Activated CD8-positive, alpha-beta memory T cell treated with anti-CD3 and anti-CD28 coated beads for 24 hours (primary cell): ENCODE measurements at regions not wholly inside any gene's neighbourhood (a gene's known extent, or its start where the extent isn't known, plus 50 kb on each side); places are given as distances from the start of the nearest gene placed in this dataset.

Source experiments
- DNase-seq: peaks from one replicate; pipeline ENCODE4 v3.0.0-alpha.2; 2020

DNA sequence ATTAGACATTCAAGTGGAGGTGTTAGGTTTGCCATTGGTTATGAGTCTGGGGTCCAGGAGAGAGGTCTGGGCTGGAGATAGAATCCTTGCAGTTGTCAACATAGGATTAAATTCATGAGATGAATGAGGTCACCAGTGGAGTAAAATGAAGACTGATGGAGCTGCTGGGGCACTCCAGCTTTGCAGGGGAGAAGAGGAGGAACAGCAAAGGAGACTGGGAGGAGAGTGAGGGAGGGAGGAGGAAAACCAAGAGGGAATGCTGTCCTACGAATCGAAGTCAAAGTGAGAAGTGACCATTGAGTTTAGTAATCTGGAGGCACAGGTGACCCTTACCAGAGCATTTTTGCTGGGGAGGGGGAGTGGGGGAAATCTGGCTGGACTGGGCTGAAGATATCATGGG is 178.2 kb upstream of the NR3C1 start:
- DNase-seq = no peak

DNA sequence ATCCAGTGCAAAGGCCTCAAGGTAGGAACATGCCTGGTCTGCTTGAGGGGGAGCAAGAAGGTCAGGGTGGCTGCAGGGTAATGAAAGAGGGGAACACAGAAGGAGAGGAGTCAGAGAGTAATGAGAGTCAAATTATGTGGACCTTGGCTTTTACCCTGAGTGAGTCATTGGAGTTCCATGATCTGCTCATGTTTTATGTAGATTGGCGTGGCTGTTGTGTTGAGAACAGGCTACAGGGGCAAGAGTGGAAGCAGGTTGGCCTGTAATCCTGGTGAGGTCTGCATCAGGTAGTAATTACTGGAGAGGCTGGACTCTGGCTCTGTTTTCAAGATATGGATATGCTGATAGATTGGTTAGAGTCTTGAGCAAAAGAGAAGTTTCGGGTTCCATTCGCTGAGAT is 177.7 kb upstream of the NR3C1 start:
- no peak for DNase-seq

DNA sequence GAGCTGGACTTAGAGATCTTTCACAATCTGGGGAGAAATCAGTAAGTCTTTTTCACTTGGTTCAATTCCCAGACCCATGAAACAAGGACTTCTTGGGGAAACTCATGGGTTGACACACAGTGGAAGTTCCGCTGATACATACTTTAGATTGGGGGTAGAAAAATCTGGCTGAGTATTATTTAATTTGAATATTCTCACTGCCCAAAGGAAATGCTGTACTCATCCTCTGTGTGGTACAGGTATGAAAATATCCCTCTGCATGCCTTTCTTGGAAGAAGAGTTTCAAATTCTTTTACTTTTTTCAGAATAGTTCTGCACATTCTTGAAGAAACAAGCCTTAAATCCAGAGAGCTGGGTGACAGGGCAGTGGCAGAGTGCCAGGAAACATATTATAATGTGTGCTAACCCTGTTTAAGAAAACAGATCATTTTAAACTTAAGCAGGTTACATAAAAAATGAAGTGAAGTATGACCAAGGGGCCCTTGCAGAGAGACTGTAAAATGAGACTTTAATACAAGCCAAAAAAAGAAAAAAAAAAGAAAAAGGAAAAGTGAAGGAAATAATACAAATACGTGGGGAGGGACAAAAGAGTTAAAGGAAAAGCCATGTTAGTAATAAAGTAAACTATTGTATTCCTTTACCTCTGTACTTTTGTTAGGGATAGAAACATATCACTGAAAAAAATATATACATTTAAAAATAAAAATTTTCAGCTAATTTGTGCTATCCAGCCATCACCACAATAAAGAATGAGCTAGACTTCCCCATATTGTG is 173.4 kb upstream of the NR3C1 start:
- no peak for DNase-seq

DNA sequence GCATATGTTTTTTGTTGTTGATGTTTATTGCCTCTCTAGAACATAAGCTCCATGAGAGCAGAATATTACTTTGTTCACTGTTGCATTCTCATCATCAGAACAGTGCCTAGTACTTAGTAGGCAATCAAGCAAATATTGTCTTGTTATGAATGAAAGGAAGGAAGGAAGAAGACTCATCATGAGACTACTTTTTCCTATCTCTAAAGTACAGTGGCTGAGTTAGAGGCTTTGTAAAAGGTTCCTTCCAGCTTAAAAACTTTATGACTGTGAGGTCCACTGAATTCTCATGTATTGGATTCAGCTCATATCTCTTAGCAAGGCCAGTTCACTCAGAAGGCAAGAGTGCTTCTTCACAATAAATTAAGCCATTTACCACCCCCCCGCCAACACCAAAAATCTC is 171.8 kb upstream of the NR3C1 start:
- DNase-seq = no peak

DNA sequence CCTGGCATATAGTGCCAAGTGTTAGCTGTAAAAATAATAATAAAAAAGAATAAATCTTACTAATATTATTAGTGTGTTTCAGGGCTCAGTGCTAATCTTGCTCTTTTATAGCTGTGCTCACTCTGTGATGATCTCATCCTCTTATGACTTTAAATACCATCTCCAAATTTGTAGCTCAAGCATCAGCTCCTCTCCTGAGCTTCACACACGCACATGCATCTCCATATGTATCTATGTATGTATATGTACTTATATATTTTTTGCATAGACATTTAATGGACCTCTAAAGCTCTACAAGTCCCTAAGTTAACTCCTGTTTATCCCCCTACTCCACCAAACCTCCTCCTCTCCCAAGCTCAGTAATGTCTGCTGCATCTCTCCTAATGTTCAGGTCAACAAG is 170.8 kb upstream of the NR3C1 start:
- DNase-seq = no peak

DNA sequence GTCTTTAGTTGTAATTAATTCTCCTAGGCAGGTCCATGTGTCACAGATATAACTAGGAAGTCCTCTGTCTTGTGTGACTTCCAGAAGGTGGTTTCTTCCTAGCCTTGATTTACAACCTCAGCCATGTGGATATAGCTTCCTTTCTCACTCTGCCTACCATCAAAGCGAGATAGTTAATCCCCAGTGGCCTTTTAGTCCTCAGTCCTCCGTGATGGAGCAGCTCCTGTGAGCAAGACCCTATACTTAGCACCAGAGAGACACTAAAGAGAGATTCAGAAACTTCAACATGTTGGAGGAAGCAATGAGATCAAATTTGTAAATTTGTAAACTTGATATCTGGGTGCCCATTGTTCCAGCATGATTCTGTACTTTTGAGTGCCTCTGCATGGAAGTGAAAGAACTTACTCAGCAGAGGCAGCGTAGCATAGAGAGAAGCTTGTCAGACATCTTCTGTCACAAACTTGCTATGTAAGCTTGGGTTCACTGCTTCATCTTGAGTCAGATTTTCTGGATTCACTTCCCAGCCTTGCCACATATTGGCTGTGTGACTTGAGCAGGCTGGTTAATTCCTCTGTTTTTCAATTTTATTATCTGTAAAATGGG is 170.2 kb upstream of the NR3C1 start:
- DNase-seq = no peak

DNA sequence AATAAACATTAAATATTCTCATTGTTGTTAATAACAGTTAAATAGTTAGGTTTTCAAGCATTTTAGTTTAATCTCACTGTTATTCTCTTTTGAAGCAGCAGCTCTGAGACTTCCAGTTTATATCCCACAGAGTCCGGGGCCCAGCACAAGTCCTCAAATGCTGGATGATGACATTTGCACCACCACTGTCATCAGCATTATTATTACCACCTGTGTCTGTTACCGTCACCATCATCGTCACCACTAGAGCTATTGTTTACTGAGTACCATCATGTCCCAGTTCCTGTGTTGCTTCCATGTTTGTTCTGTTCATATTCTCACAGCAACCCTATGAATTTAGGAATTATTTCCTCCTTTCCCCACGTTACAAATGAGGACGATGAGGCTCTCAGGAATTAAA is 169.2 kb upstream of the NR3C1 start:
- no peak for DNase-seq

DNA sequence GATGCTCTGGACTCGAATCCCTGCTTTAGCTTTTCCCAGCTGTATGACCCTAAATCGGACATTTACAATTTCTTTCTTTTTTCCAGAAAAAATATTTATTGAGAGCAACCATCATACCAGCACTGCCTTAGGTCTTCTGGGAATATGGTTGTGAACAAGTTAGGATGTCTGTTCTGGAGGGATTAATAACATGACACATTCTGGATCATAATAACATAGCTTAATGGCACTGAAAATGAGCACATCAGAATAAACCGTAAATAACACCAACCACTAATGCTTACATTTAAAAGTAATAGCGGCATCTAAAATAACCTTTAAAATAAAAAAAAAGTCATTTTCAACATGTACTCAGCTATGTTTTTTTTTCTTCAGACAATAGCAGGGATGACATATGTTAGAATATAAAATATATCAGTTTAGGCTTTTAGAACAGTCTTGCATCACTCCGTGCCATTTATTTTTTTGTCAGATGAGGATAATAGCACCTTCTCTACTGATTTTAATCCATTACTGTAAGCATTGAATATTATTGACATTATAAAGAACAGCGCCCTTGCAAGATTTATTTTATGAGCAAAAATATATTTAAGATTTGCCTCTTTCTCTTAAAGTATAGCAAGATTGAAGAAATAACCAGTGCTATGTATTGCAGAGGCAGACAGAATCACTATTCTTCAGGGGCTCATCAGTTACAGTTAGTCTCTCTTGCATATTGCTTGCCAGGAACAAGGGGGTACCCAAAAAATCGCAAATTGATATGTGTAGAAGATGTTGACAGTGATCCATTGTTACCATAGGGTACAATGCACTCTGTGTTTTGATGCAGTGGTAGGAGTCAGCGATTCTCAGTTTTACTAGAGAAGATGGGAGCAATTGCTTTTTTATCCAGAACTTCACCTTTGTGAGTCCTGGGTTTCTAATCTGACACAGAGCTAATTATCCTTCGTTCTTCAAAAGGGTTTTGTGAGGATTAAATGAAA is 168.4 kb upstream of the NR3C1 start:
- DNase-seq = no peak

DNA sequence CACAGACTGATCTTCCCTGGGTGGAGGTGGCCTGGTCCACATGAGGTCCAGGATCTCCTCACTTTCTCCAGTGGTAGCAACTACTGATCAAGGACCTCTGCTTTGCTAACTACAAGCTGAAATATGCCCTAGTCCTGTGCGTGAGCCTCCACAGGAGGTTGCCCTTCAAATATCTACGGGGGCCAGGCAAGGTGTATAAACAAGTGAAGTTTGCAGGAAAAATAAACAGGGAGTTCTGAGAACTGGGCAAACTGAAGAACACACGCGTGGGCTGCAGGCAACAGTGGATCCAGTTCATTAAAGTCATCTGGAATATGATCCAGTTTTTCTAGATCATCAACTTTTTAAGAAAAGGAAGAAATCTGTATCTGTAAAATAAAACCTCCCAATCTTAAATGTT is 167.5 kb upstream of the NR3C1 start:
- DNase-seq = no peak

DNA sequence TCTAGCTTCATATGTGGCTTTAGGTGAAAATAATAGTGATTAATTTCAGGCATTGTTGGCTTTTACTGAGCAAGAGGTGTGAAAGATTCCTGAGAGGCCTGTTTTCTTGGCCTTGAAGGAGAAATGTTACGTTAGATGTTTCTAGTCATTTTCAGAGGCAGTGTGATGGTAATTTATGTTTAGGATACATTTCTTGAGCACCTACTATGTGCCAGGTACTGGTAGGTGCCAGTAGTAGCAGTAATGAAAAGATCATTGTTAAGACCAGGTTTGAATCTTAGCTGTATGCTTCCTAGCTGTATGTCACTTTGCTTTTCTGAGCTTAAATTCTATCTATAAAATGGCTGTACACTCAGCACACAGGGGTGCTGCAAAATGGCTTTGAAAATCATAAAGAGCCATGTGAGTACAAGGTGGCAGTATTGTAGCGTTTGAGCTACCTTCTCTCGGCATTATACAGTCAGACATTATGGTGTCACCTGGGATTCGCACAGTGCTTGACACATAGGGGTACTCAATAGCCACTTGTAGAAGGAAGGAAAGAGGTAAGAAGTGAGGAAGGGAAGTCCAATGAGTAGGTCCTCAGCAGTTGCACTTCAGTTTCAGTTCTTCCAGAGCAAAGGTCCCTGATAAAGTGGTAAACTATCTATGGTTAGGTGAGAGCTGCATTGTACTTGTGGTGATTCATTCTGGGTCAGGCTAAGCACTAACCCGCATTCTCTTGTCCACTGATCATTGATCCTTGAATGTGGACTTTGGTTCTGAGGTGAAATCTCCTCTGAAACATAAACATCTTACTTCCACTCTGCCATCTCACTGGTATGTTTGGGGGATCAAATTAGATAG is 166.5 kb upstream of the NR3C1 start:
- no peak for DNase-seq

DNA sequence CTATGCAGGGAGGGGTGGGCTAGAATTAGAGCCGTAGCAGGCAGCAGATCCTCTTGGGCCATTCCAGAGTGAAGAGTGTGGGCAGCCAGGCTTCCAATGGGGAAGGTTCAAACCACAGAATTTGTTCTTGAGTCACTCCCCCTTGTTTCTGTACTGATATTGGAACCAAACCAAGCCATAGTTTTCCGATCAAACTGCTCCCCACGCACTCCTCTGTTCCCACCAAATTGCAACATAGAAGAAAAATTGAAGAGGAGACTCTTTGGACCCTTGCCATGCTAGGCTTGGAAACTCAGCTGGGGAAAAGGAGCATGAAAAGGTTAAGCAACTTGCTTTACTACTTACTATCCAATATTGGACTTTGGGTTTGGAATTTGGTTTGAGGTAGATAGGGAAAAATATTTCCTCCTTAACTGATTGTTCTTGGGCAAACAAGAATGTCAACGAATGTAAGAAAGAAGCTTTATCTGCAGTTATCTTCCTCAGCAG is 165.8 kb upstream of the NR3C1 start:
- no peak for DNase-seq

DNA sequence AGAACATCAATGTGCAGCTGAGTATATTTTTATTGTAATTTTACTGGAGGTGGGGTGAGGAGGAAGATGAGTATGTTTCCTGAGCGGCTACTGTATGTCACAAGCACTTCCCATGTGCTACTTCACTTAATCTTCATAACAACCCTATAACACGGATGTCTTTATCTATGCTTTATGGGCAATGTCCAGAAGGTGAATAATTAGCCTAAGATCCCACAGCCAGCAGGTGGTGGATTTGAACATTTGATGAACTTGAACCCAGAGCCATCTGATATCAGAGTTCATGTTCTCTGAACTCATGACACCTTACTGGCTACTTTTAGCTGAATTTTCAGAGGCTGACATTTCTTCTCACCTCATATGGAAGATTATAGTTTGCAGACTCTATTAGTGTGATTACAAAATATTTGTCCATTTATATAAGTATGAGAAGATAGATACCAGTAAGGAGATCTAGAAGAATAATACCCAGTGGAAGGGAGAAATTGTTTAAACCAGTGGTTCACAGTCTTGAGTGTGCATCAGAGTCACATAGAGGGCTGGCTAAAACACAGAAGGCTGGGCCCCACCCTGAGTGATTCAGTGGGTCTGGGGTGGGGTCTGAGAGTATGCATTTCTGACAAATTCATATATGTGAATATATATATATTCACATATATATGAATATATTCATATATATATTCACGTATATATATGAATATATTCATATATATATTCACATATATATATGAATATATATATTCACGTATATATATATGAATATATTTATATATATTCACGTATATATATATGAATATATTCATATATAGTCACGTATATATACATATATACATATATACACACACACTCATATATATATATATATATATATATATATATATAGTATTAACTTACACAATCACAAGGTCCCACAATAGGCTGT is 164.4 kb upstream of the NR3C1 start:
- no peak for DNase-seq

DNA sequence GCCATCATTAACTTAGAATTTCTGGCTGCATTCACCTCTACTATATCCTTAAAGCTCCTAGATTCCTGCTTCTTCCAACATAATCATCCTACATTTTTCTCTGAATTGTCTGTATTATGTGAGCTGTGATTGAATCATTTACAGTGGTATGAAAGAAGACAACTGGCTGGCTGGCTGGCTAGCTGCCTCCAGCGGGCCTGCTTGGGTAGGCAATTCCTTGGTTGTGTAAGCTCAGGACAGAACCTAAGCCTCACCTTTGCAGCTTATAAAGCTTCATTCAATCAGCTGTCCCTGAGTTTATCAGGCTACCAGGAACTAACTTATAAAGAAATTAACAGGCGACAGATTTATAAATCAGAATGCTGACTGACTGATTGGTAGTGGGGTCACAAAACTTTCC is 162.7 kb upstream of the NR3C1 start:
- DNase-seq = no peak

DNA sequence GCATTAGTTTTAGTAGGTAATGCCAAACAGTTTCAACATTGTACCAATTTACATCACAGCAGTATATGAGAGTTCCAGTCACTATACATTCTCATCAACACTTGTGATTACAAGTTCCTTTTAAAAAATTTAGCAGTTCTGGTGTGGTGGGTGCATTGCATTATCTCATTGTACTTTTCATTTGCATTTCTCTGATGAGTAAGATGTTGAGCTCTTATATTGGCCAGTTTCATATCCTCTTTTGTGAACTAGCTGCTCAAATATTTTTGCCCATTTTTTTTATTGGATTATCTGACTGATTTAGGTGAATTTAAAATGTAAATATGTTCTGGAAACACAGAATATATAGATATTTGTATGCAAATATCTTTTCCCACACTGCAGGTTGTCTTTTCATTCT is 160.9 kb upstream of the NR3C1 start:
- no peak for DNase-seq

DNA sequence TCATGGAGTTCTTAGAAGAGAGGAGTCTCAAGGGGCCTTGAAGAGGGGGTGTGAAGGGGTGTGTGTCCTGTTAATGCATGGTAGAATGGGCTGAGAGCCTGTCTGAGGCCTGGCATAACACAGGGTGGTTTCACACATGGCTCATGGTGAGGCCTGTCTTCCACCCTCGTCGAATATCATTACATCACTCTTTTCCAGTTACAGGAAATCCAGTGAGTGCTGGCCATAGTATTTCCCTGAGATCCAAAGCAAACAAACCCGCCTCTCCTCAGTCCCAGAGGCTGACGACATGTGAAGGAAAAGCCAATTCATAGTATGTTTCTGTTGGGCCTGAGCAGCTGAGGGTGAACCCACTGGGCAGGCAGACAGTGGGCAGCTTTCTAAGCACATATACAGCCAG is 159.4 kb upstream of the NR3C1 start:
- DNase-seq = no peak

DNA sequence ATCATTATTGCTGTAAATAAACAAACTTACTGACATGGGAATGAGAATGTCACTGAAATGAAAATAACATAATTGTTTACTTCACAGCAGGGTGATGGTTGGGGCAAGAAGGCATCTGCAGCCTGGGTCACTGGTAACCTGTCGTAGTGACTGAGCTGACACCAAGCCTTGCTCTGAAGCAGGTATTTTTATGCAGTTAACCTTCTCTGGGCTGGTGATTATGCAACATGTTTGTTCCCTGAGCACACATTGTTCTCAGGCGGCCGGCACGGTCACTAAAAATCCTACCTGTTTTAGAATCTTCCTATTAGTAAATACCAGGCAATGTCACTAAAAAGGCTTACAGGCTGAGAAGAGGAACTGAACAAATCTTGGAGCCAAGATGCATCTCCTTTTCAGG is 157.7 kb upstream of the NR3C1 start:
- no peak for DNase-seq

DNA sequence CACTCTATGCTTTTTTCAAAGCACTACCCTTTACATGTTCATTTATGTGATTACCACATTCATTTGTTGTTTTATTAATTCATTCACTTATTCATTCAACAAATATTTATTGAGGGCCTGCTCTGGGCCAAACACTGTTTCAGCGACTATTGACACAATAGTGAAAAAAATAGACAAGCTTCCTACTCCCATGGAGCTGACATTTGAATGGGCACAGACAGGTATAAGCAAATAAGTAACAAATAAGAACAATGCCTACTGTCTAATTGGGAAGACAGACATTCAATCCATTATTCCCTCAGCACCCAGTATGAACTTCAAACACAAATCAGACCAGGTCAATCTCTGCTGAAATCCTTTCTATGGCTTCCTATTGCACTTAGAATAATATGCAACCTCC is 156.9 kb upstream of the NR3C1 start:
- DNase-seq = no peak

DNA sequence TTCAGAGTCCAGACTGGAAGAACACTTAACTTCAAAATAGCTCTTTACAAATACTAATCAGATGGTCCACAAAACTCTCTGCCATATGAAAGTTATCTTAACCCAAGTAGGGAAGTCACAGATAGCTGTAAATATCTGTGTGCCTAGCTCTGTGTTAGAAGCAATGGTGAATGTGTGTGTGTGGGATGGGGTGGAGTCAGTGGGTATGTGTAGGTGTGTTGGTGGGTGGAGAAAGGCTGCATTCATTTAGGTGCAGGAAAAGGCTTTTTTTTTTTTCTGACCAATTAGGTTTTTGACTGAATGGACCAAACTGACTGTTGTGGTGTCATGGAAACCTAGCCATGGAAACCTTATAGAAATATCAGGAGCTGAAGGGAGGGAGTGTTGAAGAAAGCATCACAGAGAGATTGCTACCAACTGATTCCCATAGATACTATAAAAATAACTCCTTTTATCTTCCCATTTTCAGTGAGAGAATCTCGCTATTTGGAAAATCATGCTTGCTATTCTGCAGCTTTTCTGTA is 156.2 kb upstream of the NR3C1 start:
- DNase-seq = no peak

DNA sequence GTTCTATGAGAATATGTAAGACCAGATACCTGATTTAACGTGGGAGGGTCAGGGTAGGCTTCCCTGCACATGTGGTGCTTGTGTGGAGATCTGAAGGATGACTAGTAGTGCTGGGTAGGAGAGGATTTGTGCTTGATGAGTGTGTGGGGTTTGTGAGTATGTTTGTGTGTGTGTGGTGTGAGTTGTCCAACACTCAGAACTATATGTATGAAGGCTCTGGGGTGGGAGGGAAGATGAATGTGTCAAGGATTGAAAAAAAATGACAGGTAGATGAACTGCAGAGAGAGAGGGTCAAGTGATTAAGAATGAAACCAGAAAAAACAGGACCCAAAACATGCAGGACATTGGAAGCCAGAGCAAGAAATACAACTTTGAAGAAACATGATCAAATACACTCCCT is 154.6 kb upstream of the NR3C1 start:
- no peak for DNase-seq

DNA sequence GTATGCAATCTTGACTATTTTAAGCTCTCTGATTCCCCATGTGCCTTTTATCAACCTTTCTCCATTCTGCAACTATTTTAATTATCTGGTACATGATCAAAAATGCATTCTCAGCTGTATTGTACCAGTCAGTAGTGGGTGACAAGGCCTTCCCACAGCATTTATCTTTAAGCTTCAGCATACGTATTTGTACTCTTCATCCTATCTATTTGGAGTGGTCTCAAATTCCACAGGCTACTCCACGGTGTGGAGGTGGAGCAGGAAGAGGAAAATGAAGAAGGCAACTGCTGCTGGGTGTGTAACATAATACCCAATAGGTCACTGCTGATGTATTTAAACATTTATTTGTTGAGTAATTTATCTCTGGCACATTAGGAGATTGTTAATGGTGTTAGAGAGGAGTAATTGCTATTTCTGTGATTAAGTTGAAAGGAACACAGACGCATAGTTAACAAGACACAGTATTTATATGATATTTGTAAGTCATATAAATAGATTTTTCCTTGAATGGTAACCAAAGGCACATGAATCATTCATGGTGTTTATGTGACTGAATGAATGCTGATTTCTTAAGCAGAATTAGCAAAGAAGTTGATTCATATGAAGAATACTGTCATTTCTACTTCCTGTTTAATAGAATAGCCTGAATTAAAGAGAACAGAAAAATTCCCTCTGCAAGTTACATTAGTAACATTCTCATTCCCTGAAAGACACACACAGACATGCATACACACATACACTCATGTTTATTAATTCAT is 153.8 kb upstream of the NR3C1 start:
- no peak for DNase-seq
